K562 (cell line): ENCODE measurements at regions not wholly inside any gene's neighbourhood (a gene's known extent, or its start where the extent isn't known, plus 50 kb on each side); places are given as distances from the start of the nearest gene placed in this dataset.

ENCODE experiments used
- BACH1 ChIP-seq: fragments of 200-800 bp; sonication (Bioruptor generic); IDR thresholded peaks from 2 replicates; pipeline ENCODE4 v1.6.1; 2016; ENCODE audit warnings: missing genetic modification characterization, missing compliant biosample characterization
- BRCA1 ChIP-seq, 2 experiments: fragments of 450-650 bp in 1 of 2; sonication (generic) in 1 of 2; formaldehyde crosslinking in 1 of 2; IDR thresholded peaks; 2 replicates each; pipeline versions ENCODE4 v1.5.0 to v1.6.1; 2017 to 2020; ENCODE audit warnings: mild to moderate bottlenecking in 1 of 2, missing genetic modification reagents in 1 of 2
- CCAR2 ChIP-seq: fragments of 200-400 bp; formaldehyde crosslinking; IDR thresholded peaks from 2 replicates; pipeline ENCODE4 v1.6.1; 2017; ENCODE audit warnings: mild to moderate bottlenecking, low read depth, low read length
- E4F1 ChIP-seq: fragments of 250-450 bp; sonication (Bioruptor Pico); IDR thresholded peaks from 2 replicates; pipeline ENCODE4 v1.5.0; 2021; ENCODE audit warnings: mild to moderate bottlenecking, borderline replicate concordance
- ELF1 ChIP-seq: fragments of 200-800 bp; sonication (Bioruptor generic); IDR thresholded peaks from 2 replicates; pipeline ENCODE4 v1.6.1; 2016; ENCODE audit warnings: missing genetic modification characterization, missing compliant biosample characterization
- EZH2 ChIP-seq: IDR thresholded peaks from 2 replicates; pipeline ENCODE4 v1.6.1; 2012; ENCODE audit warnings: low read depth, mild to moderate bottlenecking, inconsistent platforms, low read length, borderline replicate concordance
- FOXK2 ChIP-seq, 2 experiments: fragments of 450-650 bp; IDR thresholded peaks in 1 of 2; conservative IDR thresholded peaks in 1 of 2; 2 replicates each; pipeline ENCODE4 v1.6.1; 2016; ENCODE audit warnings: low read depth in 2 of 2, mild to moderate bottlenecking in 1 of 2
- POLR2A ChIP-seq: fragments of 450-650 bp; conservative IDR thresholded peaks from 2 replicates; pipeline ENCODE4 v1.6.1; 2016
- POLR2AphosphoS5 ChIP-seq: IDR thresholded peaks from 2 replicates; pipeline ENCODE4 v1.6.1; 2011; ENCODE audit warnings: mild to moderate bottlenecking, low read depth, low read length, moderate library complexity; ENCODE audit not compliant: control insufficient read depth, insufficient read depth
- SIX5 ChIP-seq, 2 experiments: IDR thresholded peaks; 2 replicates each; pipeline ENCODE4 v1.6.1; 2011; ENCODE audit warnings: low read length in 2 of 2, borderline replicate concordance in 1 of 2, low read depth in 1 of 2, mild to moderate bottlenecking in 1 of 2, moderate library complexity in 1 of 2; ENCODE audit not compliant: insufficient read depth in 1 of 2
- ZNF212 ChIP-seq: fragments of 450-650 bp; formaldehyde crosslinking; IDR thresholded peaks from 2 replicates; pipeline ENCODE4 v1.4.0; 2020; ENCODE audit warnings: mild to moderate bottlenecking
- TF ChIP-seq, protein P1 (sequence below), 3 experiments: IDR thresholded peaks in 2 of 3; conservative IDR thresholded peaks in 1 of 3; 2 replicates each; pipeline ENCODE4 v1.5.1; 2011 to 2012; ENCODE audit warnings: low read length in 3 of 3, mild to moderate bottlenecking in 3 of 3, control low read depth in 2 of 3, improper control_type of control experiment in 1 of 3, inconsistent platforms in 1 of 3, low read depth in 1 of 3, mixed read lengths in 1 of 3, moderate library complexity in 1 of 3; ENCODE audit not compliant: insufficient read depth in 2 of 3

- TF ChIP-seq, protein P1, sequence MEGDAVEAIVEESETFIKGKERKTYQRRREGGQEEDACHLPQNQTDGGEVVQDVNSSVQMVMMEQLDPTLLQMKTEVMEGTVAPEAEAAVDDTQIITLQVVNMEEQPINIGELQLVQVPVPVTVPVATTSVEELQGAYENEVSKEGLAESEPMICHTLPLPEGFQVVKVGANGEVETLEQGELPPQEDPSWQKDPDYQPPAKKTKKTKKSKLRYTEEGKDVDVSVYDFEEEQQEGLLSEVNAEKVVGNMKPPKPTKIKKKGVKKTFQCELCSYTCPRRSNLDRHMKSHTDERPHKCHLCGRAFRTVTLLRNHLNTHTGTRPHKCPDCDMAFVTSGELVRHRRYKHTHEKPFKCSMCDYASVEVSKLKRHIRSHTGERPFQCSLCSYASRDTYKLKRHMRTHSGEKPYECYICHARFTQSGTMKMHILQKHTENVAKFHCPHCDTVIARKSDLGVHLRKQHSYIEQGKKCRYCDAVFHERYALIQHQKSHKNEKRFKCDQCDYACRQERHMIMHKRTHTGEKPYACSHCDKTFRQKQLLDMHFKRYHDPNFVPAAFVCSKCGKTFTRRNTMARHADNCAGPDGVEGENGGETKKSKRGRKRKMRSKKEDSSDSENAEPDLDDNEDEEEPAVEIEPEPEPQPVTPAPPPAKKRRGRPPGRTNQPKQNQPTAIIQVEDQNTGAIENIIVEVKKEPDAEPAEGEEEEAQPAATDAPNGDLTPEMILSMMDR (IDR thresholded peaks at IDR 0.05 in 2 of 3, conservative IDR thresholded peaks at IDR 0.05 in 1 of 3; ENCODE audit: insufficient read depth in 2 of 3, low read depth in 1 of 3, low read length in 3 of 3) = no peak
- TF ChIP-seq EZH2 (no peak), BRCA1 (IDR thresholded peaks at IDR 0.05) (no peak), BRCA1 (CRISPR knock-in tag; IDR thresholded peaks at IDR 0.05) (no peak), ELF1 (tag) (no peak), ZNF212 (CRISPR knock-in tag) (no peak), CCAR2 (no peak), SIX5 (IDR thresholded peaks at IDR 0.05; ENCODE audit: borderline replicate concordance in 1 of 2, insufficient read depth in 1 of 2, low read depth in 1 of 2, low read length in 2 of 2) (no peak), POLR2A (no peak), POLR2AphosphoS5 (no peak), BACH1 (no peak), FOXK2 (conservative IDR thresholded peaks at IDR 0.05 in 1 of 2, IDR thresholded peaks at IDR 0.05 in 1 of 2; ENCODE audit: low read depth in 2 of 2) (no peak), E4F1 (no peak)
These were observed 63.0 kb upstream of the ATP5PO start for GRCh38 chr21:33978585-33978984.
